HCT116 (cell line): ENCODE measurements at regions not wholly inside any gene's neighbourhood (a gene's known extent, or its start where the extent isn't known, plus 50 kb on each side); places are given as distances from the start of the nearest gene placed in this dataset.

ENCODE experiments used
- ATAC-seq: fragments of 200-7000 bp; cut with Tn5 transposase; 2 replicates; pipeline ENCODE4 v1.9.1; 2020; ENCODE audit warnings: mild to moderate bottlenecking, moderate library complexity
- BruUV-seq: library from RNA; stranded (reverse); fragments of 400-500 nt; replicated peaks from 2 replicates; lab custom pipeline; 2021; lab: Mats Ljungman, UMichigan
- CTCF ChIA-PET: fragments of 300-600 bp; sonication (Branson Sonifier 250); formaldehyde crosslinking; loops from one replicate; lab custom pipeline; 2021; ENCODE audit warnings: antibody characterized with exemption; lab: Charles Lee
- POLR2A ChIA-PET: fragments of 300-600, 350-600 bp; sonication (Branson Sonifier 250); formaldehyde crosslinking; loops from one replicate; lab custom pipeline; 2021; ENCODE audit warnings: antibody characterized with exemption; lab: Charles Lee
- RAD21 ChIA-PET, 2 experiments: fragments of 300-600 bp; sonication (Branson Sonifier 250); formaldehyde crosslinking; loops; one replicate each; lab custom pipeline; 2023; ENCODE audit warnings: low total read pairs in 2 of 2; ENCODE audit not compliant: uncharacterized antibody in 2 of 2, unreplicated experiment in 2 of 2, low non-redundant PET in 1 of 2; lab: Charles Lee
- DNase-seq: peaks from one replicate; pipeline ENCODE4 v3.0.0-alpha.2; 2010; ENCODE audit warnings: low read depth, low spot score
- H2AFZ ChIP-seq: fragments of 200-600 bp; shearing (Covaris generic), sonication (generic); 2 replicates; pipeline ENCODE4 v1.6.1; 2017; ENCODE audit warnings: low read depth, mixed run types, mixed read lengths, antibody characterized with exemption, low read length; ENCODE audit not compliant: poor library complexity, severe bottlenecking
- H3K27ac ChIP-seq: 2 replicates; pipeline ENCODE4 v1.5.1; 2012; ENCODE audit warnings: low read depth, low read length
- H3K27me3 ChIP-seq: fragments of 200-600 bp; sonication (generic); 2 replicates; pipeline ENCODE4 v1.6.1; 2016; ENCODE audit warnings: mixed run types, low read length, mixed read lengths; ENCODE audit not compliant: insufficient read depth
- H3K36me3 ChIP-seq, 2 experiments: fragments of 200-500 bp in 1 of 2; fragments of 200-600 bp in 1 of 2; sonication (Bioruptor generic) in 1 of 2; sonication (generic) in 1 of 2; 2 replicates each; pipeline versions ENCODE4 v1.5.1 to v1.6.1; 2014 to 2016; ENCODE audit warnings: low read length in 2 of 2, inconsistent platforms in 1 of 2, mixed read lengths in 1 of 2, mixed run types in 1 of 2; ENCODE audit not compliant: insufficient read depth in 2 of 2, control insufficient read depth in 1 of 2
- H3K4me1 ChIP-seq, 2 experiments: fragments of 200-600 bp in 1 of 2; sonication (generic) in 1 of 2; 2 replicates each; pipeline versions ENCODE4 v1.5.1 to v1.6.1; 2012 to 2017; ENCODE audit warnings: low read length in 2 of 2, inconsistent platforms in 1 of 2, mild to moderate bottlenecking in 1 of 2, mixed read lengths in 1 of 2, mixed run types in 1 of 2, moderate library complexity in 1 of 2; ENCODE audit not compliant: insufficient read depth in 2 of 2, control insufficient read depth in 1 of 2
- H3K4me2 ChIP-seq: fragments of 200-600 bp; sonication (generic); 2 replicates; pipeline ENCODE4 v1.6.1; 2017; ENCODE audit warnings: mixed run types, low read length, mixed read lengths
- H3K4me3 ChIP-seq, 2 experiments: fragments of 200-600 bp in 1 of 2; sonication (generic) in 1 of 2; replicated peaks in 1 of 2; 2 replicates each; pipeline ENCODE4 v1.5.1; 2011 to 2016; ENCODE audit warnings: low read length in 2 of 2, control low read depth in 1 of 2, low read depth in 1 of 2, mild to moderate bottlenecking in 1 of 2, mixed read lengths in 1 of 2, mixed run types in 1 of 2
- H3K79me2 ChIP-seq: fragments of 200-600 bp; sonication (generic); 2 replicates; pipeline ENCODE4 v1.6.1; 2017; ENCODE audit warnings: mild to moderate bottlenecking, mixed run types, low read length, moderate library complexity, mixed read lengths; ENCODE audit not compliant: insufficient read depth
- H3K9ac ChIP-seq: fragments of 200-600 bp; sonication (generic); 2 replicates; pipeline ENCODE4 v1.6.1; 2016; ENCODE audit warnings: low read length, mixed read lengths
- H3K9me2 ChIP-seq: fragments of 200-600 bp; sonication (generic), shearing (Covaris generic); 2 replicates; pipeline ENCODE4 v1.6.1; 2017; ENCODE audit warnings: mixed run types, mild to moderate bottlenecking, moderate library complexity; ENCODE audit not compliant: insufficient read depth
- H3K9me3 ChIP-seq, 2 experiments: fragments of 200-500 bp in 1 of 2; fragments of 200-600 bp in 1 of 2; sonication (Bioruptor generic) in 1 of 2; sonication (generic) in 1 of 2; 2 replicates each; pipeline ENCODE4 v1.6.1; 2014 to 2017; ENCODE audit warnings: low read length in 2 of 2, mixed read lengths in 2 of 2, inconsistent platforms in 1 of 2, low read depth in 1 of 2, mild to moderate bottlenecking in 1 of 2, mixed run types in 1 of 2, moderate library complexity in 1 of 2; ENCODE audit not compliant: control insufficient read depth in 1 of 2, insufficient read depth in 1 of 2
- H4K20me1 ChIP-seq: fragments of 200-600 bp; sonication (generic), shearing (Covaris generic); 2 replicates; pipeline ENCODE4 v1.6.1; 2017; ENCODE audit warnings: mixed run types, mild to moderate bottlenecking, moderate library complexity; ENCODE audit not compliant: insufficient read depth
- CBX3 ChIP-seq: IDR thresholded peaks from 2 replicates; pipeline ENCODE4 v1.6.1; 2012; ENCODE audit warnings: low read depth
- CEBPB ChIP-seq: IDR thresholded peaks from 2 replicates; pipeline ENCODE4 v1.6.1; 2012; ENCODE audit warnings: low read depth
- EGR1 ChIP-seq: IDR thresholded peaks from 2 replicates; pipeline ENCODE4 v1.6.1; 2012; ENCODE audit warnings: low read depth
- ELF1 ChIP-seq: IDR thresholded peaks from 2 replicates; pipeline ENCODE4 v1.6.1; 2012; ENCODE audit warnings: low read depth, borderline replicate concordance
- EZH2 ChIP-seq: fragments of 200-600 bp; sonication (generic); IDR thresholded peaks from 2 replicates; pipeline ENCODE4 v1.6.1; 2017; ENCODE audit warnings: antibody characterized with exemption, mixed run types
- FOSL1 ChIP-seq: IDR thresholded peaks from 2 replicates; pipeline ENCODE4 v1.6.1; 2012; ENCODE audit warnings: low read depth
- JUND ChIP-seq: IDR thresholded peaks from 2 replicates; pipeline ENCODE4 v1.6.1; 2012
- POLR2A ChIP-seq: IDR thresholded peaks from 2 replicates; pipeline ENCODE4 v1.7.0; 2011; ENCODE audit warnings: borderline replicate concordance; ENCODE audit not compliant: insufficient read depth, insufficient read length; ENCODE audit errors: extremely low read depth
- POLR2AphosphoS5 ChIP-seq: IDR thresholded peaks from 2 replicates; pipeline ENCODE4 v1.6.1; 2011; ENCODE audit warnings: mild to moderate bottlenecking, low read depth, low read length, moderate library complexity
- RAD21 ChIP-seq: IDR thresholded peaks from 2 replicates; pipeline ENCODE4 v1.6.1; 2012; ENCODE audit warnings: low read depth, mild to moderate bottlenecking
- SIN3A ChIP-seq: IDR thresholded peaks from 2 replicates; pipeline ENCODE4 v1.6.1; 2012; ENCODE audit warnings: low read depth
- SP1 ChIP-seq: IDR thresholded peaks from 2 replicates; pipeline ENCODE4 v1.6.1; 2012; ENCODE audit warnings: low read depth
- TCF7L2 ChIP-seq: IDR thresholded peaks from 2 replicates; pipeline ENCODE4 v1.7.0; 2011; ENCODE audit warnings: borderline replicate concordance, inconsistent platforms; ENCODE audit not compliant: insufficient read depth, insufficient read length; ENCODE audit errors: extremely low read depth
- YY1 ChIP-seq: IDR thresholded peaks from 2 replicates; pipeline ENCODE4 v1.6.1; 2011; ENCODE audit warnings: low read length, low read depth, moderate library complexity, mild to moderate bottlenecking; ENCODE audit not compliant: insufficient replicate concordance; ENCODE audit errors: extremely low read depth
- ZFX ChIP-seq: fragments of 450-650 bp; IDR thresholded peaks from 2 replicates; pipeline ENCODE4 v1.6.1; 2017
- ZNF274 ChIP-seq: fragments of 200-500 bp; sonication (Bioruptor generic); IDR thresholded peaks from 2 replicates; pipeline ENCODE4 v1.6.1; 2014; ENCODE audit warnings: mild to moderate bottlenecking, low read depth, low read length, inconsistent platforms
- intact Hi-C: fragments of 100-400 bp; cut with micrococcal nuclease; formaldehyde crosslinking; loops from 2 replicates; pipeline ENCODE4 v1.10.0; 2022
- TF ChIP-seq, protein P1 (sequence below): IDR thresholded peaks from 2 replicates; pipeline ENCODE4 v1.6.1; 2012
- TF ChIP-seq, protein P2 (sequence below): IDR thresholded peaks from 2 replicates; pipeline ENCODE4 v1.6.1; 2012; ENCODE audit warnings: low read depth
- TF ChIP-seq, protein P3 (sequence below): IDR thresholded peaks from 2 replicates; pipeline ENCODE4 v1.6.1; 2012

- Histone ChIP-seq H3K27me3 (no peaks in the 10 kb centered on the region), H3K4me3 (no peak overlapping the region), H3K9me2 (no peaks in the 10 kb centered on the region), H2AFZ (no peak overlapping the region), H3K4me1 (no peaks in the 10 kb centered on the region), H3K27ac (no peak overlapping the region), H3K9me3 (no peaks in the 10 kb centered on the region), H3K4me2 (no peak overlapping the region), H3K9ac (no peak overlapping the region), H3K36me3 (no peaks in the 10 kb centered on the region), H4K20me1 (no peaks in the 10 kb centered on the region), H3K79me2 (no peaks in the 10 kb centered on the region)
- TF ChIP-seq SIN3A (no peak), POLR2AphosphoS5 (no peak), ZNF274 (no peak), EGR1 (no peak), CEBPB (no peak), ELF1 (no peak), ZFX (no peak), EZH2 (no peak)
- RAD21 ChIA-PET, result no interaction called here
- BruUV-seq, result no TSS peak
- ATAC-seq (no peak), DNase-seq (no peak)
- intact Hi-C loops, result no loop called here
- POLR2A ChIA-PET, result no interaction called here
- CTCF ChIA-PET, result no interaction called here
Measured at GRCh38 chr4:124483048-124483906, 229.3 kb downstream of the ANKRD50 start.

DNA sequence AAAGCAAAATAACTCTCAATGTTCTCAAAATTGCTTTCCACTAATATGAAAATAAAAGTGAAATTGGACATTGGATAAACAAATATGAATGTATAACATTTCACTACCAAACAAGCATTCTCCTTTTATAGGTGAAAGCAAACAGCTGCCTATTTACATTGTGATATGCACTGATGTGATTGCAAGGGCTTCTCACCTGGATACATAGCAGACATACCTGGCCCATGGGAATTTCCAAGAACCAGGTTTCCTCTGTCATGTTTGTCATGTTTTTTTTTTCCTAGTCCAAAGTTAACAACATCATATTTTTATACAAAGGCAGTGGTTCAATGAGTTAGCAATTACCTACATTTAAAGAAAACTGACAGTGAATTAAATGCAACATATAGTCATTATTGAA lies 228.5 kb downstream of the ANKRD50 start:
- Histone ChIP-seq H3K4me3 (no peak overlapping the region), H3K4me2 (no peak overlapping the region), H3K36me3 (no peaks in the 10 kb centered on the region), H3K9me2 (no peaks in the 10 kb centered on the region), H3K9ac (no peak overlapping the region), H2AFZ (no peak overlapping the region), H4K20me1 (no peaks in the 10 kb centered on the region), H3K79me2 (no peaks in the 10 kb centered on the region), H3K9me3 (no peaks in the 10 kb centered on the region), H3K4me1 (no peaks in the 10 kb centered on the region), H3K27ac (no peak overlapping the region), H3K27me3 (no peaks in the 10 kb centered on the region)
- RAD21 ChIA-PET, result no interaction called here
- no peak for DNase-seq
- CTCF ChIA-PET, result no interaction called here
- TF ChIP-seq POLR2AphosphoS5, result no peak
- TF ChIP-seq SP1, result no peak
- TF ChIP-seq YY1, result no peak
- no peak for TF ChIP-seq ELF1
- TF ChIP-seq FOSL1, result no peak
- TF ChIP-seq, protein P1, sequence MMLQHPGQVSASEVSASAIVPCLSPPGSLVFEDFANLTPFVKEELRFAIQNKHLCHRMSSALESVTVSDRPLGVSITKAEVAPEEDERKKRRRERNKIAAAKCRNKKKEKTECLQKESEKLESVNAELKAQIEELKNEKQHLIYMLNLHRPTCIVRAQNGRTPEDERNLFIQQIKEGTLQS, result no peak
- TF ChIP-seq POLR2A, result no peak
- no peak for TF ChIP-seq CBX3
- TF ChIP-seq, protein P2, sequence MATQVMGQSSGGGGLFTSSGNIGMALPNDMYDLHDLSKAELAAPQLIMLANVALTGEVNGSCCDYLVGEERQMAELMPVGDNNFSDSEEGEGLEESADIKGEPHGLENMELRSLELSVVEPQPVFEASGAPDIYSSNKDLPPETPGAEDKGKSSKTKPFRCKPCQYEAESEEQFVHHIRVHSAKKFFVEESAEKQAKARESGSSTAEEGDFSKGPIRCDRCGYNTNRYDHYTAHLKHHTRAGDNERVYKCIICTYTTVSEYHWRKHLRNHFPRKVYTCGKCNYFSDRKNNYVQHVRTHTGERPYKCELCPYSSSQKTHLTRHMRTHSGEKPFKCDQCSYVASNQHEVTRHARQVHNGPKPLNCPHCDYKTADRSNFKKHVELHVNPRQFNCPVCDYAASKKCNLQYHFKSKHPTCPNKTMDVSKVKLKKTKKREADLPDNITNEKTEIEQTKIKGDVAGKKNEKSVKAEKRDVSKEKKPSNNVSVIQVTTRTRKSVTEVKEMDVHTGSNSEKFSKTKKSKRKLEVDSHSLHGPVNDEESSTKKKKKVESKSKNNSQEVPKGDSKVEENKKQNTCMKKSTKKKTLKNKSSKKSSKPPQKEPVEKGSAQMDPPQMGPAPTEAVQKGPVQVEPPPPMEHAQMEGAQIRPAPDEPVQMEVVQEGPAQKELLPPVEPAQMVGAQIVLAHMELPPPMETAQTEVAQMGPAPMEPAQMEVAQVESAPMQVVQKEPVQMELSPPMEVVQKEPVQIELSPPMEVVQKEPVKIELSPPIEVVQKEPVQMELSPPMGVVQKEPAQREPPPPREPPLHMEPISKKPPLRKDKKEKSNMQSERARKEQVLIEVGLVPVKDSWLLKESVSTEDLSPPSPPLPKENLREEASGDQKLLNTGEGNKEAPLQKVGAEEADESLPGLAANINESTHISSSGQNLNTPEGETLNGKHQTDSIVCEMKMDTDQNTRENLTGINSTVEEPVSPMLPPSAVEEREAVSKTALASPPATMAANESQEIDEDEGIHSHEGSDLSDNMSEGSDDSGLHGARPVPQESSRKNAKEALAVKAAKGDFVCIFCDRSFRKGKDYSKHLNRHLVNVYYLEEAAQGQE, result no peak
- TF ChIP-seq TCF7L2, result no peak
- TF ChIP-seq EGR1, result no peak
- TF ChIP-seq JUND, result no peak
- TF ChIP-seq, protein P3, sequence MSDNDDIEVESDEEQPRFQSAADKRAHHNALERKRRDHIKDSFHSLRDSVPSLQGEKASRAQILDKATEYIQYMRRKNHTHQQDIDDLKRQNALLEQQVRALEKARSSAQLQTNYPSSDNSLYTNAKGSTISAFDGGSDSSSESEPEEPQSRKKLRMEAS, result no peak
- TF ChIP-seq RAD21, result no peak
- no TSS peak for BruUV-seq
- intact Hi-C loops, result no loop called here
- POLR2A ChIA-PET, result no interaction called here
- no peak for ATAC-seq
